GM21367 (cell line): ENCODE measurements at regions not wholly inside any gene's neighbourhood (a gene's known extent, or its start where the extent isn't known, plus 50 kb on each side); places are given as distances from the start of the nearest gene placed in this dataset.
"Not testable (repeated sequence)": the region's sequence is repeated elsewhere in the genome, so short reads cannot be mapped to it uniquely, and the experiment has no call there.

ENCODE experiments used
- ATAC-seq: cut with Tn5 transposase; IDR thresholded peaks from one replicate; pipeline ENCODE4 v1.9.1; 2021; ENCODE audit not compliant: unreplicated experiment

DNA sequence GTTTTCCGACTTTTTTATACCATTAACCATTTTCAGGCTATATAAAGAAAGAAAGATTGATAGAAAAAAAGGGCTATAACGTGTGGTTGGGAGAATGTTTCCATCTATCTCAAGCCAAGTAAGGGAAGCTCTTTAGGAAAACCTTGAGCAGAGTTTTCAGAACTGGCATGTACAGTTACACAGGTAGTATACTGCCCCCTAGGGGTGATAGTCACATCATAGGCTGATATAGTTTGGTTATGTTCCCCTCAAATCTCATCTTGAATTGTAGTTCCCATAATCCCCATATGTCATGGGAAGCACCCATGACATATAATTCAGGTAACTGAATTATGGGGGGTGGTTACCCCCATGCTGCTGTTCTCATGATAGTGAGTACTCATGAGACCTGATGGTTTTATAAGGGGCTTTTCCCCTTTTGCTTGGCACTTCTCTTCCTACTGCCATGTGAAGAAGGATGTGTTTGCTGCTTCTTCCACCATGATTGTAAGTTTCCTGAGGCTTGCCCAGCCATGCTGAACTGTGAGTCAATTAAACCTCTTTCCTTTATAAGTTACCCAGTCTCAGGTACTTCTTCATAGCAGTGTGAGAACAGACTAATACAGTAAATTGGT, 186.8 kb downstream of the TMA16 start:
- ATAC-seq: peak; percentile 84

DNA sequence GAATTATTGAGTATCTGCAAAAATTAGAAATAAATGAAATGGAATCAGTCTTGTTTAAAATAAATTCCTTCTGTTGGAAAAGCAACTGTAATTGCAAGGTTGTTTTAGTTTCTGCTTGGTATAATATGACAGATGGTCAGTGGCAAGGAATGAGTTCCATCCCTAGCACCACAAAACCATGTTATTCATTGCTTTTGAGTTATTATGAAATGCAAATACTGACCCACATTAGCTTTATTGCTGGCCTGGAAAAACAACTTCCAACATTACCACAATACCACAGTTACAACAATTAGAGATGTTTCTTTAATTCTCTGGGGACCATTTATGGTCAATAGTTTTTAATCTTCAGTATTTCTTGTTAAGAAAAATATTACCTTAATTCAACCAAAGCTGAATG, 194.4 kb downstream of the TMA16 start:
- ATAC-seq: no peak

DNA sequence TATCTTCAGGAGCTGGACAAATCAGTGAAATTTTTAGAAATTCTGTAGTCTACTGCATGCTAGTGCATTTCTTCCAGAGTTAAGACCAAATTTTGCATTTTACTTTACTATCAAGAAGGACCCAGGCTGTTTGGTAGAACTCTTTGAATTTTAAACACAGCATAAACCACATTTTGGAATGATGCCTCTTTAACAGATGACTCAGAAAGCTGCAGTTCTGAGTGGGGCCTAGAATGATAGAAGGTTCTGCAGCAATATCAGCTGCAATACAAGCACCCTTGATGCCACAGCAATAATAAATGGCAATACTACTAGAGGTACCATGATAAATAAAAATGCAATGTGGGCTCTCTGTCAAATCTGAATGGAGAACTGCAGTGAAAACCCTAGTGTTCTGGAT, 198.7 kb downstream of the TMA16 start:
- ATAC-seq: no peak

DNA sequence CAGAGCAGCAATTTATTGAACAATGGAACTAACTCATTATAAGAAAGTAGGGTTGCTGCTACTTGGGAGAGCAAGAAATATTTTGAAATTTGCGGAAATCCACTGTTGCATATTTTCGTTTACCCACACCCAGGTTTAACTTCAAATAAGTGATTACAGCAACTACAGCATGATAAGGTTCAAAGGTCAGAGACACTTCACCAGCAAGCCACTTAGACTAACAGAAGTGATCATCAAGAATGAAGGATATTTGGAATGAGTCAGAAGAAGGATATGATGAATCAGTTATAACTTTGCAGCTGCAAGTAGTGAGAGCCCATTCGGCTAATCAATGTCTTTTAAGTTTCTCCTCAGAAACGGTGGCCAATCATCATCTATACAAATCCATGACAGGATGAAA, 199.3 kb downstream of the TMA16 start:
- ATAC-seq: no peak

DNA sequence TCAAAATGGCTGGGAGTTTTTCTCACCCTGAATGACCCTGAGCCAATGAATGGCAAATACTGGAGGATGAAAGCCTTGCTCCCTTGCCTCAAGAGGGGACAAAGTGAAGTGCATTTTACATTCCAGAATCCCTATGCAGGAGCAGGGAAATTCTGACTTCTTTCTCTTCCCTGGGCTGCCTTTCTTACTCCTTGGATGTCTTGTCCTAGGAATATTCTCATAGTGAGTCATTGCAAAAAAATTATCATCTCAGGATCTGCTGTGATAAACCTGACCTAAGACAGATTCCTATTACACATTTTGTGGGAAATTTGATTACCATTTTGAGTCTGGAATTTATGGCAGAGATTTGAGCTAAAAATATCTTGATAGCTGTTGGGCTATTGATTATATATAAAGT, 199.9 kb downstream of the TMA16 start:
- no peak for ATAC-seq

DNA sequence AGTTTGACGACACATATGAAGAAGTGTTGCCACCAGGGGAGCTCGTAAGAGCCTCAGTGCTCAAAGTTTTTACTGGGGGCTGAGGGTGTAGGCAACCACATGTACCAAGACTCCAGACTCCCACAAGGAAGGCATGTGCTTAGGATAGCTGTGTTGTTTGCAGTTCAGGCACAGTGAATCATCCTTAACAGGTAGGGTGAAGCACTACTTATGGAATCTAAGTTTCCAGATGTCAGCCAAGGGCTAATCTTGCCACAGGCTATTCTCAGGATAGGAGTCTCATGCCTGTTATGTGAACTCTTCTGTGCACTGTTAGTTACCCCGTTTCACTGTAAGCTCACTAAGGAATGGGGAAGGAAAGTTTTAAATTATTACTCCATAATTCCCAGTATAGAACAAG, 202.6 kb downstream of the TMA16 start:
- ATAC-seq: no peak

GRCh38 chr4:163700383-163700782, 205.9 kb downstream of the TMA16 start:
- ATAC-seq: not testable (repeated sequence)

DNA sequence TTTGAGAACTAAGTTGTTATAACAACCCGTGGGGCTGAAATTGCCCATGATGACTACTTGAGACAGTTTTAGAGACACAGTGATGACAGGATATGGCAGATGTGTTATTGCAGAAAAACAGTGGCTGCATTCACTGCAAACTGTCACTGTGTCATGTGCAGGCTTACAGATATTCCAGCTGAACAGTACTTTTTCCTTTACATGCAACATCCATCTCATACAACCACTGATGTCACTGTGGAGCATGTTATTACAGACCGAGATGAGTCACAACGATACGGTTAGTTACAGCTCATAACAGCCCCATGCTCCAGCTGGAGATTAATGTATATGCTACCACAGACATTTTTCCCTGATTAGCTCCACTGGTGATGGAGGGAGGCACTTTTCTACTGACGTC, 207.4 kb downstream of the TMA16 start:
- ATAC-seq: peak; percentile 98

DNA sequence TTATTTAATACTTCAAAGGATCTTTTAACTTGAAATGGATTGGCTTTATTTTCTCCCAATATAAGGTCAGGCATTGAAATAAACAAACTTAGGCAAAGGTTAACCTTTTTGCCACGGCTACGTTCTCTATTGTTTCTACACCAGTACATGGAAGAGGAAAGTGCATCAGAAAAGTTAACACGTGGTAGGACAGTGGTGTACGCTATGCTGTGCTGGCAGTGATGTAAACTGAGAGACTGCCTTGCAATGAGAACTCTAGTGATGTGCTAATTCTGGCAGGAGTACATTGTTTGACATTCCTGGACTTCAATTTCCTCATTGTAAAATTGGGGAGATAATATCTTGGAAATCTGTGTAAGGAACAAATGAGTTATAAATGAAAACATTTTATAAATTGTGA, 208.2 kb downstream of the TMA16 start:
- no peak for ATAC-seq

- ATAC-seq: no peak
These were observed 208.8 kb downstream of the TMA16 start for GRCh38 chr4:163703251-163703650.

DNA sequence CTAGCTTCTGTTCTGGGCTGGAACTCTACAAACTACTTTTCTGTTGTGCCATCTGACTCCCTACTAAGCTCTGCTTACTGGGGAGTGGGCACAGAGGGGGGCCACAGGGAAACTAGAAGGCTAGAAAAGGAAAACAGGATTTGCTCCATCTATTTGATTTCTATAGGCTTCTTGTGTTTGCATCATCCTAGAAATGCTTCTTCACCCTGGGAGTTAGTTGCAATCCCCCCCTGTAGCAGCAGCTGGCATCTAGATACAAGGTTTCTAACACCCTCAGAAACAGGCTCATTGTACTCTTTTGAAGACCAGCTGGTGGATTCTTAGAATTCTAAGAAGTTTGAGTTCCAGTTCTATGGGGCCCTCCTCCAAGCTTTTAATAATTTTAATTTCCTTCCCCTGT, 213.4 kb downstream of the TMA16 start:
- ATAC-seq: no peak

DNA sequence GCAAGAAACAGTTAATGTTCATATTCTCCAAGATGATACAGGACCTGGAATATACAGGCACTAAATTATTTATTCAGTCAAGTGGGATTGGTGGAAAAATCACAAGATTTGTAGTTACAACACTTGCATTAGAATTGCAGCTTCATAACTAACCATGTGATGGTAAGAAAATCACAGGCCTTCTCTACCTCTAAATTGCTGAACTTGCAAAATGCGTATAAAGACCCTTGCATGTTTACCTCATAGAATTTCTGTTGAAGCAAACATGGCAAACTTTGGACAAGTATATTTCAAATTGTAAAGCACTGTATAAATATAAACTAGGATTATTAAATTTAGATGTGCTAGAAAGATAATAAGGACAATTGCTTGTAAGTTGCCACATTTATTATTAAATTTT, 215.1 kb downstream of the TMA16 start:
- ATAC-seq: no peak

DNA sequence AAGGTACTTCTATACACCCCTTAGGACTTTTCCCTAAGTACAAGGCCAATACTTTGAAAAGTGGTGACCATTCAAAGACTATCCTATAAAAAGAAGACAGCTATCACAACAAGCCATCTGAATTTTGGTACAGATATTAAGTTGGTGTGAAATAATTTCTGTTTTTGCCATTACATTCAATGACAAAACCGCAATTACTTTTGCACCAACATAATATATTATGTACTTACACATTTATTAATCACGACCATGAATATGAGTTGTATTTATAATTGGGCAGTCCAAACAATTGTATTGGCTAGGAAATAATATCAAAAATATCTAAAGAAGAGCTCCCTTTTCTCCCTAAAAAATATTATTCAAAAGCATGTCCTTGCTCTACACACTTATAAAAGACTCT, 215.7 kb downstream of the TMA16 start:
- ATAC-seq: no peak

- ATAC-seq: not testable (repeated sequence)
These were observed 230.0 kb downstream of the TMA16 start for GRCh38 chr4:163724495-163724894.

DNA sequence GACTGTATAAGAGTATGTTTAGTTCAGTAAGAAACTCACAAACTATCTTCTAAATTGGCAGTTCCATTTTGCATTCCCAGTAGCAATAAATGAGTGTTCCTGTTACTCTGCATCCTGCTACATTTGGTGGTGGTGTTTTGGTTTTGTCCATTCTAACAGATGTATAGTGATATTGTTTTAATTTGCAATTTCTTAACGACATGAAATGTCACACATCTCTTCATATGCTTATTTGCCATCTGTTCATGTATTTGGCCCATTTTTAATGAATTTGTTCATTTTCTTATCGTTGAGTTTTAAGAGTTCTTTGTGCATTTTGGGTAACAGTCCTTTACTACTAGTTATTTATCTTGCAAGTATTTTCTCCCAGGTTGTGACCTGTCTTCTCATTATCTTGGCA, 232.2 kb downstream of the TMA16 start:
- no peak for ATAC-seq

DNA sequence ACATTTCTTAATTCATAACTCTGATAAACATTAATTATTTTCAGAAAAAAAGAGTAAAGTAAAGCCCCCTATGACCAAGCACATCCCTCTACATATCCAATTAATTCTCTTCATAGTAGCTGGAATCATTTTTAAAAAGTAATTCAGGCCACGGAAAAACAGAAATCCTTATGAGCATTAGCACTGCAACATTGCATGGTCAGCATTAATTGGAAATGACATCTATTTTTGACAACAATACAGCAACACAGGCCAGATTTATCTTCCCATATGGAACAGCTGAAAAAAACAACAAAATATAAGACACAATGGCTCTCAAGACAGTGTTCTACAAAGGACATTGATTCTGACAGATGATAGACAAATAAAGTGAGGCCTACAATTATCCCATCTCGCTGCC, 236.6 kb downstream of the TMA16 start:
- no peak for ATAC-seq

DNA sequence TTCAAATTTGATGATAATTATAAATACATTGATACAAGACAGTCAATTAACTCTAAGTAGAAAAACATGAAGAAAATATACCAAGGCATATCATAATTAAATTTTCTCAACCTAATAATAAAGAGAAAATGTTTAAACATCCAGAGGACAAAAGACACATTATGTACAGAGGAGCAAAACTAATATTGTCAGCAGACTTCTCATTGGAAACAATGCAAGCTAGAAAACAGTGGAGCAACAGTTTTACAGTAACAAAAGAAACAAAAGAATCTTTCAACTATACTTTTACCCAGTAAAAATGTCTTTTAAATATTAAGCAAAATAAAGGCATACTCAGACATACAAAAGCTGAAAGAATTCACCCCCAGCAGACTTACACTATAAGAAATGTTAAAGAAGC, 238.0 kb downstream of the TMA16 start:
- ATAC-seq: no peak

- no peak for ATAC-seq
These were observed 242.4 kb downstream of the TMA16 start for GRCh38 chr4:163736876-163737275.

- not testable (repeated sequence) for ATAC-seq
These were observed 243.4 kb downstream of the TMA16 start for GRCh38 chr4:163737846-163738245.

DNA sequence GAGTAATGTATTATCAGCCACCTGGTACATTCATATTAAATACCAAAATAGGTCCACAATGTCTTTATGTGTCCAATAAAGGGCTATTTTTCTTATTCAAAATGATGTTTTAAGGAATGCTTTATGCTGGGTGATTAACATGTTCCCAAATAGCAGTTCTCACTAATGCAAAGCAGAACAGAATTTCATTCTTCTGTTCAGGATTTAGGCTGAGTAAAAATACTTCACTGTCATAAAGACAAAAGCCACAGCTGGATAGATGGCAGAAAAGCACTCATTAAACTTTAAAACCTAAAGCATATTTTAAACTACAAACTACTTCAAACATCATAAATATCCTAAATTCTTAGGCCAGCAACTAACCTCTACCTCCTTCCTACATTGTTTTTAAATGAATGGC, 244.0 kb downstream of the TMA16 start:
- no peak for ATAC-seq

DNA sequence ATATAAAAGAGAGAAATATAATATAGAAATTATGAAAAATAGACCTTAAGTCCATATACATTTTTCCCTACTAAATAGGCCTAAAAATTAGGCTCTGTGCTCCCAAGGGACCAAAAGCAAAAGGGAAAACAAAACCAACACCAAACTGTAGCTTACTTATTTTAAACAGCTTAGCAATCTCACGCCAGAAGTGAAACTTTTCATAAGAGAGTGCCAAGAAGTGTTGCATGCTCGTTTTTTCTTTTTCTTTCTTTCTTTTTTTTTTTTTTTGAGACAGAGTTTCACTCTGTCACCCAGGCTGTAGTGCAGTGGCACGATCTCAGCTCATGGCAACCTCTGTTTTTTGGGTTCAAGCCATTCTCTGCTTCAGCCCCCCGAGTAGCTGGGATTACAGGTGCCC, 250.4 kb downstream of the TMA16 start:
- ATAC-seq: peak; percentile 97

GRCh38 chr4:163747293-163747692, 252.8 kb downstream of the TMA16 start:
- ATAC-seq: no peak

DNA sequence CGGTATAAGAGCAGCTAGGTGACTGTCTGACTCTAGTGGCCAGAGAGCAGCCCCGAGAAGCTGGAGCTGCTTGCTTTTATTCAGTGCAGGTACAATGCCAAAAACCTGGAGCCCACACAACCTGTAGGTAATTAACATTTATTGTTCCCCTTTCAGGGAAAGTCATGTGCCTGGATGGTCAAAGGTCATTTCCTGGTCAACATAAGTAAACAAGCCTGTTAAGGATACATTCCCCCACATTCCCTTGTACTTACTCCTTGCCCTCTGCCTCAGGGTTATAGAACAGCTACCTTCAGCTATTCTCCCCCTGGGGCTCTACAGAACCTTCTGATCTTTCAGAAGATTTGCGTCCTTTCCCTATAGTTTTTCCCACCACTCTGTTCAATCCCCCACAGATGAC, 253.4 kb downstream of the TMA16 start:
- no peak for ATAC-seq

- ATAC-seq: no peak
These were observed 254.0 kb downstream of the TMA16 start for GRCh38 chr4:163748449-163748848.
